ENCODE measurements at regions not wholly inside any gene's neighbourhood (a gene's known extent, or its start where the extent isn't known, plus 50 kb on each side); places are given as distances from the start of the nearest gene placed in this dataset.

DNA sequence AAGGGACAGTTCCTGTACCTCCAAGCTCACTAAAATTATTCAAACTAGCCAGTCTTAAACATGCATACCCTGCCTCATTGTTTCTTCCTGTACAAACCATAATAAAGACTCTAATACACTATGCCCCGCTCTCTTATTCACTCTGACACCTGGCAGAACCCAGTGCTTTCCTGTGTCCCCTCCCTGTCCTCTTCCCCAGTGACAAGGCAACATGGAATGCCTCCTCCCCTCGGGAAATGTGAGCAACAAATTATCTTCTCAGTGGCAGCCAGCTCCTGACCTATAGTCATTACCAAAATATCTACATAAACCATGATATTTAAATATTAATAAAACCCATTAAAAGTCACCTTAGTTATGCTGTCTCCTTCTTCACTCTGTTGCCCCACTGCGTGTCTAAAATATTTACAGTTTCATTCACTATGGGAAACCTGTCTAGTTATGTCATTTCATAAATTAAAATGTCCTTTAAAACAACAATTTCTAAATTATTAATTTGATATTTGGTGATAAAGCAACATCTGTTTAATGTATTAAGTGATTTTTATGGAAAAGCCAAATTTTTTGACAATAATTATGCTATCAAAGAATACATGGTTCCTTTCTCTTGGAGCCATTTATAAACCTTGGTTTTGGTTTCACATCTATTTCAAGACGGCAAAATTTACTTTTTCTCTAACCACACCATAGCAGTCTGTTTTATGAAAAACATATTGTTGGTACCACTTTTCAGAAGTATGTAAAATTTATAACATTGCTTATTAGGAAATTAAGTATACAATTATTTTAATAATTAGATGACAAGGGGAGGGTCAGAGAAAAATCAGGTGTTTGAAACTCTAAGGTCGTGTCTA lies 1355.2 kb downstream of the XPNPEP1 start:
- TF ChIP-seq, protein P1, sequence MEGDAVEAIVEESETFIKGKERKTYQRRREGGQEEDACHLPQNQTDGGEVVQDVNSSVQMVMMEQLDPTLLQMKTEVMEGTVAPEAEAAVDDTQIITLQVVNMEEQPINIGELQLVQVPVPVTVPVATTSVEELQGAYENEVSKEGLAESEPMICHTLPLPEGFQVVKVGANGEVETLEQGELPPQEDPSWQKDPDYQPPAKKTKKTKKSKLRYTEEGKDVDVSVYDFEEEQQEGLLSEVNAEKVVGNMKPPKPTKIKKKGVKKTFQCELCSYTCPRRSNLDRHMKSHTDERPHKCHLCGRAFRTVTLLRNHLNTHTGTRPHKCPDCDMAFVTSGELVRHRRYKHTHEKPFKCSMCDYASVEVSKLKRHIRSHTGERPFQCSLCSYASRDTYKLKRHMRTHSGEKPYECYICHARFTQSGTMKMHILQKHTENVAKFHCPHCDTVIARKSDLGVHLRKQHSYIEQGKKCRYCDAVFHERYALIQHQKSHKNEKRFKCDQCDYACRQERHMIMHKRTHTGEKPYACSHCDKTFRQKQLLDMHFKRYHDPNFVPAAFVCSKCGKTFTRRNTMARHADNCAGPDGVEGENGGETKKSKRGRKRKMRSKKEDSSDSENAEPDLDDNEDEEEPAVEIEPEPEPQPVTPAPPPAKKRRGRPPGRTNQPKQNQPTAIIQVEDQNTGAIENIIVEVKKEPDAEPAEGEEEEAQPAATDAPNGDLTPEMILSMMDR (IDR thresholded peaks at IDR 0.05), result no peak
- TF ChIP-seq POLR2AphosphoS5 (IDR thresholded peaks at IDR 0.05), result no peak
- no peak for TF ChIP-seq POLR2A (IDR thresholded peaks at IDR 0.05; ENCODE audit: low read depth)
